ENCODE measurements at regions not wholly inside any gene's neighbourhood (a gene's known extent, or its start where the extent isn't known, plus 50 kb on each side); places are given as distances from the start of the nearest gene placed in this dataset.

DNA sequence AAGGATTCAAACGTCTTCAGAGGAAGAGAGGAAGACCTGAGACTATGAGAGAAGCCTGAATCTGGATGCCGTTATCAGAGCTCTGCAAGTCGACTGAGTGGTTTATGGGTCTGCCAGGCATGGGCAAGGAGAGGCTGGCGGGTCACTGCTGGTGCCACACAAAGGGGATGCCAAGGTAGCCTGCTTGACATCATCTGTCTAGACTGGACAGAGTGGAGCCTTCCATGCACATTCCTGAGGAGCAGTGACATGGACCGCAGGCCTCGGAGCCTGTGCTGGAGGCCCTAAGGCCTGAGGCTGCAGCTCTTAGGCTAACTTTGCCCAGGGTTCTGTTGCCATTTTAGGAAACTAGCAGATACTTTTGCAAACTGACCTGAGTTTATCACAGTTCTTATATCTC lies 127.4 kb downstream of the WT1 start:
- intact Hi-C loops (cut with micrococcal nuclease): no loop called here
- no peak overlapping the region for H3K9ac ChIP-seq (ENCODE audit: low read depth, low read length)
- no peak overlapping the region for H2BK15ac ChIP-seq (ENCODE audit: low read depth, low read length)
- no peak overlapping the region for H3K18ac ChIP-seq (ENCODE audit: low read depth, low read length)
- H3K4me2 ChIP-seq (ENCODE audit: low read depth, low read length): no peak overlapping the region
- H3K36me3 ChIP-seq (ENCODE audit: control insufficient read depth, insufficient read depth, low read length): no peaks in the 10 kb centered on the region
- no peaks in the 10 kb centered on the region for H3K9me3 ChIP-seq (ENCODE audit: control insufficient read depth, insufficient read depth, low read length)
- H3K4ac ChIP-seq (ENCODE audit: low read depth, low read length): no peak overlapping the region
- ChIA-PET POLR2A (ENCODE audit: unreplicated experiment) (no interaction called here), CTCF (no interaction called here)
- no peak overlapping the region for H3K56ac ChIP-seq (ENCODE audit: extremely low read depth, insufficient read depth, low read length)
- no peak overlapping the region for H3K27ac ChIP-seq (ENCODE audit: insufficient read depth, low read length)
- no TSS peak for BruUV-seq (replicated peaks)
- WGBS, 2 experiments (ENCODE audit: extremely low coverage in 2 of 2, insufficient read length in 1 of 2): 61% methylated on average over 3 of the region's 6 CpGs; no CpG with 5 or more reads in 1 of the 2 experiments
- H3K23ac ChIP-seq (ENCODE audit: low read depth, low read length): no peak overlapping the region
- TF ChIP-seq RFX5 (IDR thresholded peaks at IDR 0.05; ENCODE audit: low read depth, low read length) (no peak), CHD1 (IDR thresholded peaks at IDR 0.05; ENCODE audit: low read depth, low read length) (no peak)
- DNase-seq: no peak
- no peaks in the 10 kb centered on the region for H3K79me1 ChIP-seq (ENCODE audit: low read depth in 1 of 2, low read length in 2 of 2)
- no peak overlapping the region for H4K5ac ChIP-seq (ENCODE audit: low read depth, low read length)
- H2BK20ac ChIP-seq (ENCODE audit: low read depth, low read length): no peak overlapping the region
- H4K20me1 ChIP-seq (ENCODE audit: insufficient read depth, low read length): no peaks in the 10 kb centered on the region
- no peaks in the 10 kb centered on the region for H3K4me1 ChIP-seq (ENCODE audit: control insufficient read depth, insufficient read depth, low read length)
- H2AK9ac ChIP-seq (replicated peaks; ENCODE audit: low read depth, low read length, poor library complexity): no peak overlapping the region
- no peak overlapping the region for H2BK120ac ChIP-seq (ENCODE audit: low read depth, low read length)
- no peak for ATAC-seq (ENCODE audit: low read depth)
- H2AK5ac ChIP-seq (ENCODE audit: low read depth, low read length): no peak overlapping the region
- H3K27me3 ChIP-seq (ENCODE audit: control insufficient read depth, insufficient read depth, low read length): no peaks in the 10 kb centered on the region
- no peak overlapping the region for H2AFZ ChIP-seq (replicated peaks; ENCODE audit: low read length, poor library complexity)
- dilution Hi-C loops (cut with HindIII; ENCODE audit: low sequenced_read_pairs, unreplicated experiment): no loop called here
- H2BK5ac ChIP-seq (ENCODE audit: low read depth, low read length, poor library complexity, severe bottlenecking): no peak overlapping the region
- H3K14ac ChIP-seq (replicated peaks; ENCODE audit: low read depth, low read length): no peak overlapping the region
- H4K91ac ChIP-seq (ENCODE audit: insufficient read depth, low read depth, low read length): no peak overlapping the region
- H4K8ac ChIP-seq (ENCODE audit: low read depth in 2 of 2, low read length in 2 of 2): no peak overlapping the region
- no peaks in the 10 kb centered on the region for H3K9me1 ChIP-seq (ENCODE audit: insufficient read depth, low read length)
- in situ Hi-C loops (cut with MboI; ENCODE audit: low sequenced_read_pairs): no loop called here
- no peak overlapping the region for H3K4me3 ChIP-seq (ENCODE audit: insufficient read depth, low read depth, low read length)

Data from IMR-90 (cell line).